ENCODE measurements at regions not wholly inside any gene's neighbourhood (a gene's known extent, or its start where the extent isn't known, plus 50 kb on each side); places are given as distances from the start of the nearest gene placed in this dataset.

GRCh38 chr9:108239696-108240321 is 616.0 kb downstream of the ACTL7B start:
- no peak overlapping the region for H3K14ac ChIP-seq (ENCODE audit: insufficient read depth, low read length)
- H3K27ac ChIP-seq (ENCODE audit: insufficient read length, low read depth, low read length): no peak overlapping the region
- Mint-ChIP-seq H3K4me3 (no peak overlapping the region), H3K27me3 (ENCODE audit: low read depth) (no peaks in the 10 kb centered on the region), H3K27ac (no peak overlapping the region), H3K4me1 (peaks cover 2 to 11% of the 10 kb centered on the region in 2 experiments; a peak in 3 of 4 replicates), H3K36me3 (ENCODE audit: insufficient read depth in 1 of 3, low read depth in 3 of 3) (no peaks in the 10 kb centered on the region), H3K9me3 (no peaks in the 10 kb centered on the region)
- no peak overlapping the region for H3K18ac ChIP-seq (ENCODE audit: insufficient read length, low read depth, low read length)
- no peak overlapping the region for H2BK5ac ChIP-seq (ENCODE audit: insufficient read length, low read length)
- no peak overlapping the region for H2BK120ac ChIP-seq (ENCODE audit: low read depth, low read length, poor library complexity, severe bottlenecking)
- no peak overlapping the region for H3K9ac ChIP-seq (ENCODE audit: extremely low read depth, insufficient read length, low read length)
- H3K9me3 ChIP-seq (ENCODE audit: control insufficient read depth, low read depth, low read length): no peaks in the 10 kb centered on the region
- no peak overlapping the region for H2BK12ac ChIP-seq (ENCODE audit: insufficient read length, low read depth, low read length)
- H3K27me3 ChIP-seq (ENCODE audit: insufficient read depth, low read length): no peaks in the 10 kb centered on the region
- H3K4me2 ChIP-seq (ENCODE audit: insufficient read depth, insufficient read length, low read length): no peak overlapping the region
- H4K8ac ChIP-seq (replicated peaks; ENCODE audit: insufficient read length, low read depth, low read length): no peak overlapping the region
- H3K4me1 ChIP-seq (ENCODE audit: insufficient read depth, low read length): no peaks in the 10 kb centered on the region
- no peak overlapping the region for H2BK15ac ChIP-seq (ENCODE audit: low read depth, low read length)
- no peak overlapping the region for H3K56ac ChIP-seq (ENCODE audit: insufficient read length, low read depth, low read length)
- H3T11ph ChIP-seq (ENCODE audit: low read length): no peak overlapping the region
- no CpG with 5 or more reads among the region's 2 CpGs for WGBS (ENCODE audit: extremely low coverage, insufficient read length, low lambda C conversion rate)
- no peak for DNase-seq
- H4K20me1 ChIP-seq (ENCODE audit: control insufficient read depth, insufficient read depth, insufficient read length): no peaks in the 10 kb centered on the region
- H4K5ac ChIP-seq (ENCODE audit: insufficient read length, low read depth, low read length): no peak overlapping the region
- H3K79me2 ChIP-seq (ENCODE audit: insufficient read depth, low read length): no peaks in the 10 kb centered on the region
- TF ChIP-seq, protein P1, sequence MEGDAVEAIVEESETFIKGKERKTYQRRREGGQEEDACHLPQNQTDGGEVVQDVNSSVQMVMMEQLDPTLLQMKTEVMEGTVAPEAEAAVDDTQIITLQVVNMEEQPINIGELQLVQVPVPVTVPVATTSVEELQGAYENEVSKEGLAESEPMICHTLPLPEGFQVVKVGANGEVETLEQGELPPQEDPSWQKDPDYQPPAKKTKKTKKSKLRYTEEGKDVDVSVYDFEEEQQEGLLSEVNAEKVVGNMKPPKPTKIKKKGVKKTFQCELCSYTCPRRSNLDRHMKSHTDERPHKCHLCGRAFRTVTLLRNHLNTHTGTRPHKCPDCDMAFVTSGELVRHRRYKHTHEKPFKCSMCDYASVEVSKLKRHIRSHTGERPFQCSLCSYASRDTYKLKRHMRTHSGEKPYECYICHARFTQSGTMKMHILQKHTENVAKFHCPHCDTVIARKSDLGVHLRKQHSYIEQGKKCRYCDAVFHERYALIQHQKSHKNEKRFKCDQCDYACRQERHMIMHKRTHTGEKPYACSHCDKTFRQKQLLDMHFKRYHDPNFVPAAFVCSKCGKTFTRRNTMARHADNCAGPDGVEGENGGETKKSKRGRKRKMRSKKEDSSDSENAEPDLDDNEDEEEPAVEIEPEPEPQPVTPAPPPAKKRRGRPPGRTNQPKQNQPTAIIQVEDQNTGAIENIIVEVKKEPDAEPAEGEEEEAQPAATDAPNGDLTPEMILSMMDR (conservative IDR thresholded peaks at IDR 0.05): no peak
- no peak overlapping the region for H3K23ac ChIP-seq (ENCODE audit: insufficient read length, low read depth, low read length)
- H3K4ac ChIP-seq (ENCODE audit: low read depth, low read length): no peak overlapping the region
- no peak overlapping the region for H4K91ac ChIP-seq (ENCODE audit: insufficient read length, low read depth, low read length)
- no peaks in the 10 kb centered on the region for H3K23me2 ChIP-seq (ENCODE audit: insufficient read length, low read depth, low read length, poor library complexity, severe bottlenecking)
- no peak overlapping the region for H2AFZ ChIP-seq (ENCODE audit: low read length)
- H3K79me1 ChIP-seq (ENCODE audit: insufficient read depth, low read depth, low read length, poor library complexity, severe bottlenecking): no peaks in the 10 kb centered on the region
- H2AK5ac ChIP-seq (ENCODE audit: insufficient read length, low read length): no peak overlapping the region
- H2BK20ac ChIP-seq (ENCODE audit: low read depth, low read length, poor library complexity, severe bottlenecking): no peak overlapping the region
